Keratinocyte (primary cell): ENCODE measurements at regions not wholly inside any gene's neighbourhood (a gene's known extent, or its start where the extent isn't known, plus 50 kb on each side); places are given as distances from the start of the nearest gene placed in this dataset.

Experiments used
- CTCF ChIP-seq, 3 experiments: IDR thresholded peaks in 1 of 3; conservative IDR thresholded peaks in 1 of 3; optimal IDR thresholded peaks in 1 of 3; 2 replicates in 2 of 3; 3 replicates in 1 of 3; pipeline versions ENCODE3 to v1.5.1; 2011; ENCODE audit warnings: low read length in 3 of 3, mild to moderate bottlenecking in 3 of 3, moderate library complexity in 2 of 3, control low read depth in 1 of 3, inconsistent platforms in 1 of 3; ENCODE audit not compliant: insufficient read depth in 2 of 3; ENCODE audit errors: extremely low read depth in 1 of 3
- EZH2 ChIP-seq: IDR thresholded peaks from one replicate; pipeline ENCODE4 v1.6.1; 2012; ENCODE audit warnings: inconsistent platforms, mild to moderate bottlenecking, low read length, moderate library complexity

GRCh38 chr20:48489656-48490055 is 338.1 kb downstream of the PREX1 start:
- TF ChIP-seq CTCF (optimal IDR thresholded peaks at IDR 0.05 in 1 of 3, IDR thresholded peaks at IDR 0.05 in 1 of 3, conservative IDR thresholded peaks at IDR 0.05 in 1 of 3; ENCODE audit: extremely low read depth in 1 of 3, insufficient read depth in 2 of 3, low read length in 3 of 3) (no peak), EZH2 (no peak)
